Caco-2 (cell line): ENCODE measurements at regions not wholly inside any gene's neighbourhood (a gene's known extent, or its start where the extent isn't known, plus 50 kb on each side); places are given as distances from the start of the nearest gene placed in this dataset.

Source experiments
- BruUV-seq: library from RNA; stranded (reverse); fragments of 400-500 nt; replicated peaks from 2 replicates; lab custom pipeline; 2021; lab: Mats Ljungman, UMichigan
- CTCF ChIA-PET: fragments of 300-600 bp; sonication (Branson Sonifier 250); formaldehyde crosslinking; loops from one replicate; lab custom pipeline; 2022; ENCODE audit warnings: antibody characterized with exemption; lab: Charles Lee
- POLR2A ChIA-PET: fragments of 300-600 bp; sonication (Branson Sonifier 250); formaldehyde crosslinking; loops from one replicate; lab custom pipeline; 2022; ENCODE audit warnings: antibody characterized with exemption; lab: Charles Lee
- DNase-seq, 2 experiments: peaks; one replicate each; pipeline versions ENCODE4 v3.0.0 to v3.0.0-alpha.2; 2020 to 2022
- H3K27me3 ChIP-seq: replicated peaks from 2 replicates; pipeline ENCODE4 v1.6.0; 2011; ENCODE audit warnings: low read length; ENCODE audit not compliant: control insufficient read depth, insufficient read depth
- H3K36me3 ChIP-seq: 2 replicates; pipeline ENCODE4 v1.5.1; 2011; ENCODE audit warnings: low read length; ENCODE audit not compliant: control insufficient read depth, insufficient read depth
- H3K4me1 ChIP-seq: fragments of 250-450 bp; sonication (Bioruptor Pico); 2 replicates; pipeline ENCODE4 v1.5.1; 2020; ENCODE audit warnings: mild to moderate bottlenecking
- H3K4me3 ChIP-seq: 2 replicates; pipeline ENCODE4 v1.5.1; 2011; ENCODE audit warnings: low read depth, mild to moderate bottlenecking, control low read depth, low read length
- H3K9me3 ChIP-seq: fragments of 250-450 bp; sonication (Bioruptor Pico); 2 replicates; pipeline ENCODE4 v1.5.1; 2020; ENCODE audit warnings: mild to moderate bottlenecking, moderate library complexity
- H3K27ac Mint-ChIP-seq: one replicate; pipeline ENCODE4 v1.8.0; 2022; ENCODE audit warnings: mixed read lengths; ENCODE audit not compliant: unreplicated experiment
- H3K27me3 Mint-ChIP-seq: one replicate; pipeline ENCODE4 v1.8.0; 2022; ENCODE audit warnings: mixed read lengths; ENCODE audit not compliant: insufficient read depth, unreplicated experiment
- H3K36me3 Mint-ChIP-seq: one replicate; pipeline ENCODE4 v1.8.0; 2022; ENCODE audit warnings: mild to moderate bottlenecking, mixed read lengths; ENCODE audit not compliant: insufficient read depth, unreplicated experiment
- H3K4me1 Mint-ChIP-seq: one replicate; pipeline ENCODE4 v1.8.0; 2022; ENCODE audit warnings: low read depth, mixed read lengths; ENCODE audit not compliant: unreplicated experiment
- H3K4me3 Mint-ChIP-seq: one replicate; pipeline ENCODE4 v1.8.0; 2022; ENCODE audit warnings: mild to moderate bottlenecking, moderate library complexity, mixed read lengths; ENCODE audit not compliant: unreplicated experiment
- H3K9me3 Mint-ChIP-seq: one replicate; pipeline ENCODE4 v1.8.0; 2022; ENCODE audit warnings: mixed read lengths; ENCODE audit not compliant: unreplicated experiment
- CTCF ChIP-seq, 2 experiments: fragments of 200-600 bp in 1 of 2; IDR thresholded peaks; 1 replicate in 1 of 2; 2 replicates in 1 of 2; pipeline versions ENCODE4 v1.5.1 to v1.8.0; 2011 to 2022; ENCODE audit warnings: antibody characterized with exemption in 1 of 2, control low read depth in 1 of 2, inconsistent platforms in 1 of 2, low read depth in 1 of 2, low read length in 1 of 2, mild to moderate bottlenecking in 1 of 2, moderate library complexity in 1 of 2; ENCODE audit not compliant: insufficient read depth in 1 of 2, severe bottlenecking in 1 of 2, unreplicated experiment in 1 of 2
- intact Hi-C: fragments of 100-400 bp; cut with micrococcal nuclease; formaldehyde crosslinking; loops from one replicate; pipeline ENCODE4 v1.10.0; 2022; ENCODE audit not compliant: unreplicated experiment

- no peaks in the 10 kb centered on the region for H3K36me3 Mint-ChIP-seq
- CTCF ChIA-PET = no interaction called here
- H3K4me3 Mint-ChIP-seq = no peak overlapping the region
- no peaks in the 10 kb centered on the region for H3K9me3 ChIP-seq
- H3K27me3 Mint-ChIP-seq = no peaks in the 10 kb centered on the region
- intact Hi-C loops = no loop called here
- no peaks in the 10 kb centered on the region for H3K36me3 ChIP-seq
- no peaks in the 10 kb centered on the region for H3K27me3 ChIP-seq
- BruUV-seq = no TSS peak
- H3K27ac Mint-ChIP-seq = no peak overlapping the region
- H3K4me1 Mint-ChIP-seq = no peaks in the 10 kb centered on the region
- no peak overlapping the region for H3K4me3 ChIP-seq
- no peak for DNase-seq
- POLR2A ChIA-PET = no interaction called here
- no peak for TF ChIP-seq CTCF (IDR thresholded peaks at IDR 0.05; ENCODE audit: insufficient read depth in 1 of 2, low read depth in 1 of 2, low read length in 1 of 2, severe bottlenecking in 1 of 2, unreplicated experiment in 1 of 2)
- H3K9me3 Mint-ChIP-seq = no peaks in the 10 kb centered on the region
- H3K4me1 ChIP-seq = no peaks in the 10 kb centered on the region
Measured at GRCh38 chr4:133929531-133930239, 271.9 kb downstream of the PABPC4L start.

- CTCF ChIA-PET = interaction anchor here (0.6 to 1.0 kb wide), 3 partner anchors 144 to 350 kb away, joined by 3 read pairs; no protein-coding TSS in a partner anchor
- no peaks in the 10 kb centered on the region for H3K36me3 ChIP-seq
- H3K4me3 Mint-ChIP-seq = no peak overlapping the region
- H3K4me1 Mint-ChIP-seq = no peaks in the 10 kb centered on the region
- DNase-seq = no peak
- no peaks in the 10 kb centered on the region for H3K27me3 Mint-ChIP-seq
- no peak overlapping the region for H3K4me3 ChIP-seq
- H3K27me3 ChIP-seq = no peaks in the 10 kb centered on the region
- H3K27ac Mint-ChIP-seq = no peak overlapping the region
- TF ChIP-seq CTCF (IDR thresholded peaks at IDR 0.05; ENCODE audit: insufficient read depth in 1 of 2, low read depth in 1 of 2, low read length in 1 of 2, severe bottlenecking in 1 of 2, unreplicated experiment in 1 of 2) = no peak
- no peaks in the 10 kb centered on the region for H3K4me1 ChIP-seq
- H3K36me3 Mint-ChIP-seq = no peaks in the 10 kb centered on the region
- no peaks in the 10 kb centered on the region for H3K9me3 ChIP-seq
- intact Hi-C loops = no loop called here
- H3K9me3 Mint-ChIP-seq = no peaks in the 10 kb centered on the region
- POLR2A ChIA-PET = no interaction called here
- BruUV-seq = no TSS peak
Measured at GRCh38 chr4:133921280-133922195, 280.1 kb downstream of the PABPC4L start.

- Histone ChIP-seq H3K27me3 (no peaks in the 10 kb centered on the region), H3K4me1 (no peaks in the 10 kb centered on the region), H3K9me3 (no peaks in the 10 kb centered on the region), H3K4me3 (no peak overlapping the region), H3K36me3 (no peaks in the 10 kb centered on the region)
- Mint-ChIP-seq H3K4me3 (no peak overlapping the region), H3K27me3 (no peaks in the 10 kb centered on the region), H3K36me3 (no peaks in the 10 kb centered on the region), H3K9me3 (no peaks in the 10 kb centered on the region), H3K4me1 (no peaks in the 10 kb centered on the region), H3K27ac (no peak overlapping the region)
- no peak for DNase-seq
- CTCF ChIA-PET = interaction anchor here (1.0 kb wide), 1 partner anchor 349 kb away, joined by 3 read pairs; no protein-coding TSS in a partner anchor
- no peak for TF ChIP-seq CTCF (IDR thresholded peaks at IDR 0.05; ENCODE audit: insufficient read depth in 1 of 2, low read depth in 1 of 2, low read length in 1 of 2, severe bottlenecking in 1 of 2, unreplicated experiment in 1 of 2)
- POLR2A ChIA-PET = no interaction called here
- intact Hi-C loops = no loop called here
- no TSS peak for BruUV-seq
Measured at GRCh38 chr4:133920236-133920635, 281.4 kb downstream of the PABPC4L start.
